ENCODE measurements at regions not wholly inside any gene's neighbourhood (a gene's known extent, or its start where the extent isn't known, plus 50 kb on each side); places are given as distances from the start of the nearest gene placed in this dataset.
A peak's percentile ranks its signal among the peaks of the same experiment; 100 is the strongest.

DNA sequence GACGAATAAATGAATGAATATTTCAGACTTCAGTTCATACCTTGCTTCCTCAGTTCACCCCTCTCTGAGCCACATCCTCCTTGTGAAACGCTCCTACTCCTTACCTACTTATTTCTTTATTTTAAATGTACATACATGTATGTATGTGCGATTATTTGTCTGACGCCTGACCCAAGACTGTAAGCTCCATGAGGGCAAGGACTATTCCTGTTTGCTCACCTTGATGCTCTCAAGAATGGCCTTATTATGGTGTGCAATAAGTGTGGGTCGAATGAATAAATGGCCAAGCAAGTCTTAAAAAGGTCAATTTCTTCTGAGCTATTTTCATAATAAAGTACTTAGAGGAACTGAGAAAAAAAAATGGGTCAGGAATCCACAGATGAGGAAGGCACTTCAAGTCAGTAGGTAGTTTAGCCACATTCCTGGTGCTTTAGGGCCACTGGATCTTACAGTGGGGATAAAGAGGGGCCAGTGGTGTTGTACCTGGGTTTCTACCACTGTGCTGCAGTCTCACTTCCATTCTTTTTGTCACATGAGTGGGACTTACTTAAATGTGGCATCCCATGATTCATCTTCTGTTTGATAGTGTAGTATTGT is 74.7 kb downstream of the SDC1 start:
- no peak for DNase-seq

DNA sequence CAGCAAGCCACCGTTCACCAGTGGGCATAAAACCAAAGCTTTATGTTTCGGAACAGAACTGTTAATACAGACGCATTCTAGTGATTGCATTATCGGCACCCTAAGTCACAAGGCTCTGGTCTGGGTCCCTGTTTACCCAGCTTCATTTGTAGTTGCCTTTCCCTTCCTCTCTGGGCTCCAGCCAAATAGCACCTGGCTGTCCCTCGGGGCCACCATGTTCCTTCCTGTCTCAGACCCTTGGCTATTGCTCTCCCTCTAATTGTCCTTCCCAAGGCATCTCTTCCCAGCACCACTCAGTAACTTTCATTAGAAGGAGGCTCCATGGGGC is 75.3 kb downstream of the SDC1 start:
- DNase-seq: no peak

DNA sequence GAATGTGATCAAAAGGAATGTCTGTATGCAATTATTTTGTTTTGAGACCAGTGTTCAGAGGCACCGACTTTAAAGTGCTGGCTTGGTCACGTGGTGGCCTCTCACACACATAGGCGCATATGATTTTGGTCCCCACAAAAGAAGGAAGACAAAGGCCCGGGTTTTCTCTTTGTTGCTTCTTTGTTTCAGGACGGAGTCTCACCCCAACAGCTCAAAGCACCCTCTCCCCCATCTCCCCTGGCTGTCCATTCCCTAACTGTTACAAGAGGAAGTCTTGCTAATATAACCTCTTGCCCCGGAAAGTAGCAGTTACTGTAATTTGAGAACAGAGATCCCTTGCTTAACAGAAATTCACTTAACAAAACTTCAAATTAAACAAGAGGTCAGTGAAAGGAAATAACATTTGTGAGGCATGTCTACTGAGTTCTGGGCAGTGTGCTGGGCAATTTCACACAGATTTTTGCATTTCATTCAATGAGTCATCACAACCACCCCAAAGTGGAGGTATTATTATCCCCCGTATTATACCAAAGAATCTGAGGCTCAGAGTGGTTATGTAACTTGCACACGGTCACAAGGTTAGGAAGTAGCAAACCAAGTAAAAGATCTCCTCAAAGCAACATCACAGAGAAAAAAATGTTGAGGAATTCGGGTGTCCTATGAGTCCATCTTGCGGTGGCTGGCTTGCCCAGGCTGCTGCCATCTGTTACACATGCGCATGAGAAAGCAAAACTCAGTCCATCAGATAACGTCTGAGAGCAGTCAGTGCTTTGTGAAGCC is 75.8 kb downstream of the SDC1 start:
- DNase-seq: peak; percentile 52

DNA sequence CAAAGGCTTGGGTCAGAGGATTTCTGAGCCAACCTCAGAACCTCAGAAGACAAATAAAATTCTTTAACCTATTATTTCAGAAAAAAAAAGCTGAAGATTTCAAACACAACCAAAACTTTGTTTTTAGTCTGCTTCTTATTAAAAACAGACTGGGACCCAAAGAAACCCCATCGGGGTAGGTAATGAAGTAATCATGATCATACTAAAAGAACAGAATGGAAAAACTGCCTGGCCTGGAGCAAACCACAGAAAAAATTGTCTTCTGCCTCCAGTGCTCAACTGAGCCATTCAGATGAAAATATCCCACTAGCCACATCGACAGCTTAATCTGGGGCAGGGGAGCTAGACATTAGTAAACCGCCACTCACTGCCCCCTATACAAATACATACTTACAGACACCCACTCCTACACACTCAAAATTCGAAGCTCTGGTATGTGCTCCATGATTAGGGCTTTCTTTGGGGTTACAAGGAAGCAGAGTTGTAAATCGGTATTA is 76.5 kb downstream of the SDC1 start:
- no peak for DNase-seq

DNA sequence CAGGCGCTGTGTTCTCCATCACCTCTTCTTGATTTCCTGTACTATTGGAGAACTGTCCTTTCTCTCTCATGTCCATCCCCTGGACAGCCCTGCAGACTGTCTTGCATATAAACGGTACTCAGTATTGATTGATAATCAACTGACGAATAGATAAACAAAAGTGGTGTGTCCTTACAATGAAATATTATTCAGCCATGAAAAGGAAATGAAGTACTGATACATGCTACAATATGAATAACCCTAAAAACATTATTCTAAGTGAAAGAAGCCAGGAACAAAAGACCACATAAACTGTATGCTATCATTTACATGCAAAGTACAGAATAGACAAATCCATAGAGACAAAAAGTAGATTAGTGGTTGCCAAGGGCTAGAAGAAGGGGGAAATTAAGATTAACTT is 77.6 kb downstream of the SDC1 start:
- no peak for DNase-seq

DNA sequence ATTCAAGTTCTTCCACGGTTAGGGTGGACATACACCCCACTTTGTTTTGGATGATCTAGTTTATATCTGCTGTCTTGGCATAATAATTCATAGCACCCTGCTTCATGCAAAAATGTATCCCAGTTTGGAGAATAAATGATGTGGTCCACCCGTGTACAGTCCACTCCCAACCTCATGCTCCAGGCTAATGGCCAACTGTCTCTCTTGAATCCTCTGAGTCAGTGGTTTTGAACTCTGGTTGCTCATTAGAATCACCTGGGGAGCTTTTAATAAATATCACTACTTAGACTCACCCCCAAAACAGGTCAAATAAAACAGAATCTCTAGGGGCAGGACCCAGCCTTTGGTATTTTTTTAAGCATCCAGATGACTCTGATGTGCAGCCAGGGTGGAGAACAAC is 78.5 kb downstream of the SDC1 start:
- no peak for DNase-seq

DNA sequence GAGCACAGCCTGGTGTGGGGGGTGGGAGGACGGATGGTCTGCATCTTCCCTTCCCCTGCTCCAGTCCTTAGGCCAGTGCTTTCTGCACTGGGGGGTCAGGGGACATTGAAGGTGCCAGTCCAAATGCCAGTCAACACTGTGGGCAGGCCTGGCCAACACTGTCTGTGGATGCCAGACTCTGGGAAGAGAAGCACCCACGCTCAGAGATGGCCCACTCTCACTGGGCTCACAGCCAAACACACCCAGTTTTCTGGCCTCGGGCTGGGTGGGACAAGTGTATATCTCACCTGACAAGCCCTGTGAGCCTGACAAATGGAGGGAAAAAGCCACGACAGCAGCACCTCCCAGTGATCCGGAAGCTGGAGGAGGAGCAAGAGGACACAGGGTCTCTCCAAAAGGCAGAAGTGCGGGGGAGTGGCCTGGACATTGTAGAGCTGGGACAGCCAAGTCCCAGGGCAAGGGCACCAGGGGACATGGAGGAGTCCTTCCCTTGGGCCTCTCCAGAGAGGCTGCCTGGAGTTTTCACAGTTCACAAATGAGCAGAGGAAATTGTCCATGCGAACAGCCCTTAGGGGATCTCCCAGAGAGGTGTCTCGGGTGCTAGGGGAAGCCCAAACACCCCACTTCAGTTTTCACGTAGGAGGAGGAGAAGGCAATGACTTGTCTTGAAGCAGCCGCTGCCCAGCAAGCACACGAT is 79.3 kb downstream of the SDC1 start:
- no peak for DNase-seq

DNA sequence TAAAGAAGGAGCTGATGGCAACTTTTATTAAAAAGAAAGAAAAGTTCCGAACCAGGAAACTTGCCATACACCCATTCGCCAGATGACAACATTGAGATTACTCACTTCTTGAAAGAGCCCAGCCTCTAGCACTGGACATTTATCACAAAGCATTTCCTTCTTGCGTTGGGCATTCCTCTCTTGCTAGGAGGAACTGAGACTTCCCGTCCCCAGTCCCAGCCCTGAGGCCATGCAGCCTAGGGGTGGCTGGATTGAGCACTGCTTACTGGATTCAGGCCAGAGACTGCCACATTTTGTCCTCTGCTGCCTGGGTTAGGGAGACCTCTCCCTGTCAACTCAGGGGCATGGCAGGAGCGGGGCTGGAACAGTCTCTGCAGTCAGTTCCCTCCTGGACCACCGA is 80.1 kb downstream of the SDC1 start:
- no peak for DNase-seq

DNA sequence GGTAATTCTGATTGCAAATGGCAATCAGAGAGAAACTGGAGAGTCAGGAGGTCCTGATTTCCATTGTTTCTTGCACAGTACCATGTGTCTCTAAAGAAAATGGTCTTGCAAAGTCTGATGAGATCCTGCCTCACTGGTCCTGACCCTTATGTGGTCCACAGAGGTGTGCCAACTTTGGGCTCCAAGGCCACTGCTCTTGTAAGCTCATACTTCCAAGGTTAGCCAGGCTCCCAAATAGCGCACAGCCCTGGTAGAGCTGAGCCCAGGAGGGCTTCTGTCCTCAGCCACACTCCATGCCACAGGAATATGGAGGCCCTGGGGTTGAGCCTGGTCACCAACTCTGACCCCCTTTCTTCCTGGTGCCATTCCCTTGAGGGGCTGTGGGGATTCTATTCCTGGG is 80.7 kb downstream of the SDC1 start:
- DNase-seq: no peak

DNA sequence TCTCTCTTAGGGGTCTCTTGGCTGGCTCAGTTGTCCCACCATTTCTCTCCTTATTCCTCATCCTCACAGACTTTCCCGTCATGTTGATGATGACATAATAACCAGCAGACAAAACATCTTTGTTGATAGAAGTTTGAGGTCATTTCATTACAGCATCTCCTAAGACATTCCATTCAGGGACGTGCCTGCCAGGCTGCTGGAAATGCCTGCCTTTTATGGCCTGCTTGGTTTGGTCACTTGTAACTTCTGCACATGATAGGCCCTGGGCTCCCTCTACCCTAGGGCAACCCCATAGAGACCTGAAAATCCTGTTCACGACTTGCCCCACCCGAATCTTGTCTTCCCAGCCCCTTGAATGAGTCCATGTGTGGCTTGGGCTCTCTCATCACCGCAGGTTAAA is 81.7 kb downstream of the SDC1 start:
- DNase-seq: no peak

DNA sequence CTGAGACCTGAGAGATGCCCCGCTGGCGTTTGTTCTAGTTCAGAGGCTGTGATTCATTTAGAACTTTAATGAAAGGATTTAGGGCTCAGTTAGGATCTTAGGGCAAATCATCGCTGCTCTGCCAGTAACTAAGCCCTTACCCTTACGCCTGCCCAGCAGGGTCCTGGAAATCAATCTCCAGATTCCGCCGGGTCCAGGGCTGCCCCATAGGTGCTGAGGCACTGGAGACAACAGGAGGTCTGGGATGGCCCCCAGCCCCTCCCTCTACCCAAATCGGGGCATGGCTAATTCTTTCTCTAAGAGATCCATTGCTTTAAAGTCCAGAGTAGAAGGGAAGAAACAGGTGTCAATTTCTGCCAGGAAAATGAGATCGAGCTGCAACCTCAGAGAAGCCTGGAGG is 83.1 kb downstream of the SDC1 start:
- DNase-seq: no peak

DNA sequence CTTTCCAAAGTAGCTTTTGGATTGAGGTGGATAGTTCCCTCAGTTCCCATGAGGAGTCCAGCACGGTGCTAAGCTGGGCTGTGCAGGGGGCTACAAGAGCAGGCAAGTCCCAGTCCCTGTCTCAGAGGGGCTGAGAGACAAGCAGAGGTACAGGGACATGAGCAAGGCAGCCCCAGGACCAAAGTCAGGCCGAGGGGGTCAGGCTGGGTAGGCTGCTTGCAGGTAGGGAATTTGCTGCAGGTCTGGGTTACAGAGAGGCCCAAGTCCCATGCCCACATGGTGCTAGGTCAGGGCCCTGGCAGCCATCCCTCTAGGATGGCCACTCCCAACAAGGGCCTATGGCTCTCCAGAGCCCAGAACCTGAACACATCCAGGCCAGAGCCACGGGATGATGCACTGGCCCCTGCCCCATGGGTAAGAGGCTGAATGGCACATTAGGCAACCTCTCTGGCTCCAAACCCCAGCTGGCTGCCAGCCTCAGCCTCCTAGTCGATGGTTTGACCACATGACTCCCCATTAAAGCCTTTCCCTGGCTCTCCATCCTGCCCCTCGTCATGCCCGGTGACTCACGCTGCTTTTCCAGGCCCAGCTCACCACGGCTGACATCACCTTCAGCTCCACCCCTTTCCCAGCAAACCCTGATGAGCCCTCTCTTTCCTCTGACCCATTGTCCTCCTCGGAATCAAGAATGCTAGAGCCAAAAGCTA is 83.7 kb downstream of the SDC1 start:
- DNase-seq: no peak

DNA sequence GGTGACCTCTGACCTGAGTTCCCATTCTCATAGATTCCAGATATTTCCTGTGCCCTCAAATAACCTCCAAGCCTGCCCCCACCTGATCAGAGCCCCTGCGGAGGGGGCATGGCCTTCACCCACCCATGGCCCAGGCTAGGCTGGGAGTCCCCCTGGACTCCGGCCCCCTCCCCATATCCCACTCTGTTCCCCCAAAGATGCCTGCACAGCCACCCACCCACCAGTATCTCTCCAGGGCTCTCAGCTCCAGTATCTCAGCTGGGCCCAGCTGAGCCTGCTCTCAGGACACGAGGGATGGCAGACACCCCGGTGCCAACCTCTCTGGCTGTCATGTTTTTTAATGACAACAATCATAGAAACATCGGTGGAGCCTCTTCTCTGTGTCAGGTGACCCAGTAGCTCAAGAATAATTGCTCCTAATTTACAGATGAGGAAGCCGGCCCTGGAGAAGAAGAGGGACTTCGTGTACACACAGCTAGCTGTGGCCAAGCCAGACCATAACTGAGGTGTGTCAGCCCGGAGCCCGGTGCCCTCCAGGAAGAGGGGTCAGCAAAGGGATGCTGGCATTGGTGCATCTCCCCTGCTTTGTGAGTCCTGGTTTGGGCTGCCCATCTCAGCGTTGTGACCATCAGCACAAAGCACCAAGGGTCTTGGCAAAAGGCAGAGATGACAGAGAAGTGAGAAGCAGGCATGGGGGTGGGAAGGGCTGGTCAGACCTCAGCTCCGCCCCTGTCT is 84.4 kb downstream of the SDC1 start:
- DNase-seq: no peak

DNA sequence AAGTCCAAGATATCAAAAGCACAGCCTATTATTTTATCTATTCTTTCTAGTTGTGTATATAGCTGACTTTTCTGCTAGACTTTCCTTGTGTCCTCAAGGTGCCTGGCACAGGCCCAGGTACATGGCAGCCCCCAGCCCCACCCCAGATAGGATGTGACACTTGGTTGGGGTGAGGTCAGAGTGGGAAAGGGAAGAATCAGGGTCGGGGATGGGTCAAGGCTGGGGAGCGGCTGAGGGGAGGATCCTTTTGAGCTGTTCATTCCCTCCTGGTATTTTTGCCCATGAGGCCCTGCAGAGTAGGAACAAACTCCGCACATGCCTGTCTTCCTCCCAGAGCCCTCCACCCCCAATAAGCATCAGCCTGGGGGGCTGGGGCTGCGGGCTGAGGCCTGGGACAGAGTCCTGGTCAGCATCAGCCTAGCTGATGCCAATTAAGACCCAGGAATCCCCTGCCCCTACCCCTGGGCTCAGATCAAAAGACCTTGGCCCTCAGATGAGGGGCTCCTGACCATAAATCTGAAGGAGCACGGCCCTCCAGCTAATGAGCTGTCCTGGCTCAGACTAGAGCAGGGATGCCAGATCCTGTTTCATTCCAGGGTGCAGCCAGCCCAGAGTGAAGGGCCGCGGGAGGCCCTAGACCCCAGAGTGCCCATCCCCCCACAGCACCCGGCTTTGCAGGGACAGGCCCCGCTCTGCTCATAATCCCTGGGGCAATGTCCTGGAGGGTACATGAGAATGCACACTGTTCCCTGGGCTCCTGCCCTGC is 85.3 kb downstream of the SDC1 start:
- no peak for DNase-seq

DNA sequence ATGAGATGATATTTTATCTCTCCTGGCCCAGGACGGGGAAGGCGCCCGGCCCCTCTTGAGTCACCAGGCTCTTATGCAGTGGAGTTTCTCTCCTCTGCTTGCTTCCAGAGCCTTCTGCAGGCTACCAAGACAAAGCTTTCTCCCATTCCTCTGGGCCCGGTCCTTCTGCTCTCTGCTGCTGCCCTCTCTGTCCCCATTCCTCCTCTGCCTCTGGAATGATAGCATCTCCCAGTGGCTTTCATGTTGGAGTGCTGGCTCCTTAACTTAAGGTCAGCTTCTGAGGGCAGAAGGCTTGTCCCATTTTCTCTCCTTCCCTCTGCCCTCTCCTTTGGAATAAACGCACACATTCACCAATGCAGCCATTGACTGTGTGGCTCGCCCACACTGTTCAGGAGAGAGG is 86.2 kb downstream of the SDC1 start:
- DNase-seq: no peak

DNA sequence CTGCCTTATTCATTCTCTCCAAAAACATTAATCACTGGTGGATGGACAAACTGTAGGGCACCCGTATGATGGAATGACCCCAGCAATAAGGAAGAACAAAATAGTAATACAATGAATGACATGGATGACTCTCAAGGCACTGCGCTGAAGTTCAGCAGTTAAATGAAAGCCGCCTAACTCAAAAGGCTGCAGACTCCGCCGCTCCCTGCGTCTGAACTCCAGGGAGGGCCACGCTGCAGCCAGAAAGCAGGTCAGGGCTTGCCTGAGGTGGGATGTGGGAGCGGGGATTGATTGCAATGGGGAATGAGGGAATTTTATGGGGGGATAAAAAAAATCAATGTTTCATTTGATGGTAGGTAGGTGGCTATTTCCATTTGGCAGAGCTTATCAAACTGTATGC is 86.5 kb upstream of the LAPTM4A start:
- DNase-seq: no peak

DNA sequence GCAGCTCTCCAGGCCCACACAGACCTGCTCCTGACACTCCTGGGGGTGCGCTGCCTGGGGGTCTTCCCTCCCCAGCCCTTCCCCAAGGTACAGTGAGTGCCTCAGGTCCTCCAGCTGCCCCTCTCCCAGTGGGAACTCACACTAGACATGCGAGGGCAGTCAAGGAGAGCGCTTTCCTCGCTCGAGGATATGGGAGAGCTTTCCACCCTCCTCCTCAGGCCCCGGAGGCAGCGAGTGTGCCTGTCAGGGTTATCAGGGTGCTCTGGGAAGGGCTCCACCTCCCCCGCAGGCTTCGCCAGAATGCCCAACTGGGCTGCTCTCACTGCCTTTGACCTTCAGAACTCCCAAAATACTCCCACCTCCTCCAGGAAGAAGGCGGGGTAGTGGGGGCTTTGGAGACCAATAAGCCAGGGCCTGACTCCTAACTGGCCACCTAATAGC is 85.7 kb upstream of the LAPTM4A start:
- no peak for DNase-seq

DNA sequence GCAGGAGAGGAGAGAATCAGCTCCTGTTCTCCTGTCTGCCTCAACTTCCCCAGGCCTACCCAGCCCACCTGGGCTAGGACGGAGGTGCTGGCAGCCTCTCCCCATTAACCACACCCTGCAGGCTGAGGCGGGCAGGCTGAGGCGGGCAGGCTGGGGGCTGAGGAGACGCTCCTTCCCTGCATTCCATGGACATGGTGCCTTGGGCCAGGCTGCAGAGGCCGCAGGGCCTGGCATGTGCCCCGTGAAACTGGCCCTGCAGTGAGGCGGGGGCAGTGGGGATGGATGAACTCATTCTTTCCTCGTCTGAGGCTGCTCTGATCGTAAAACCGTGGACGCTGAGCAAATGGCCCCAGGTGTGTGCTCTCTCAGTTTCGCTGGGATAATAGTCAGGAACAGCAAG is 84.7 kb upstream of the LAPTM4A start:
- DNase-seq: no peak

DNA sequence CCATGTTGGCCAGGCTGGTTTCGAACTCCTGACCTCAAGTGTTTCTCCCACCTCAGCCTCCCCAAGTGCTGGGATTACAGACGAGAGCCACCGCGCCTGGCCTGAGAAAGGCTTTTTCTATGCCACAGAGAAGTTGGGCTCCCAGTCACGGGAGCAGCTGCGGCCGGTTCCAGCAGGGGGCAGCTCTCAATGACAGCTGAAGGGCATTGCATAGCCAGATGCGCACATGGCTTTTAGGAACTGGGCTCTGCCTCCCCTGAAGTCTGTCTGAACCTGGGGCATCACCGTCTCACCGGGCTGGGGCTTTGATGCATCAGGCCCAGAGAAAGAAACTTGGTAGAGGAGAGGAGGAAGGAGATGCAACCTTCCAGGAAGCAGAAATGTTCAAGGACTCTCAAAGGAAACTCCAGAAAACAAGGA is 84.2 kb upstream of the LAPTM4A start:
- DNase-seq: peak; percentile 64

DNA sequence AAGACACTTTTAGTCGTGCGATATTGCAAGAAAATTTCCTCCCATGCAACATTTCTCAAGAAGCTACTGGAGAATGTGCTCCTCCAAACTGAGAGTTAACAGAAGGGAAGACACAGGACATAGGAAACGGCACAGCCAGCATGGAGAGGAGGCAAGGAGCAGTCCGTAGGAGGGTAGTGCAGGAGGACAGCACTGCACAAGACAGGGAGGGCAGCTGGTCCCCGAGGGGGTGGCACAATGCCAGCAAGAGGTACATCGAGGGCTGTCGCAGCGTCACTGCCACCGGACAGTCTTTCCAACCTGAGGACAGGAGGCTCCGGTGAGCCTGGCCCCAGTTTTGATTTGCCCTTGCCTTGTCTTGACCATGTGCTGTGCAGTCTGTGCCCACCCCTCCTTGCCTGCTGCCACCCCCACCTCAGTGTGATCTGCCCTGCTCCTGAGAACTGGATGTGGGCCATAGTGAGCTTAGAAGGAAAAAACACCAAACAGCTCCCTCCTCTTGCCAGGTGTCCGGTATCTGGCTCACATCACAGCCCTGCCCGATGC is 81.6 kb upstream of the LAPTM4A start:
- no peak for DNase-seq

All from skin of body (tissue), 1 donor.